HCT116 (cell line): ENCODE measurements at regions not wholly inside any gene's neighbourhood (a gene's known extent, or its start where the extent isn't known, plus 50 kb on each side); places are given as distances from the start of the nearest gene placed in this dataset.

ENCODE experiments used
- ATAC-seq: fragments of 200-7000 bp; cut with Tn5 transposase; 2 replicates; pipeline ENCODE4 v1.9.1; 2020; ENCODE audit warnings: mild to moderate bottlenecking, moderate library complexity
- BruUV-seq: library from RNA; stranded (reverse); fragments of 400-500 nt; replicated peaks from 2 replicates; lab custom pipeline; 2021; lab: Mats Ljungman, UMichigan
- CTCF ChIA-PET: fragments of 300-600 bp; sonication (Branson Sonifier 250); formaldehyde crosslinking; loops from one replicate; lab custom pipeline; 2021; ENCODE audit warnings: antibody characterized with exemption; lab: Charles Lee
- POLR2A ChIA-PET: fragments of 300-600, 350-600 bp; sonication (Branson Sonifier 250); formaldehyde crosslinking; loops from one replicate; lab custom pipeline; 2021; ENCODE audit warnings: antibody characterized with exemption; lab: Charles Lee
- RAD21 ChIA-PET, 2 experiments: fragments of 300-600 bp; sonication (Branson Sonifier 250); formaldehyde crosslinking; loops; one replicate each; lab custom pipeline; 2023; ENCODE audit warnings: low total read pairs in 2 of 2; ENCODE audit not compliant: uncharacterized antibody in 2 of 2, unreplicated experiment in 2 of 2, low non-redundant PET in 1 of 2; lab: Charles Lee
- DNase-seq: peaks from one replicate; pipeline ENCODE4 v3.0.0-alpha.2; 2010; ENCODE audit warnings: low read depth, low spot score
- H2AFZ ChIP-seq: fragments of 200-600 bp; shearing (Covaris generic), sonication (generic); 2 replicates; pipeline ENCODE4 v1.6.1; 2017; ENCODE audit warnings: low read depth, mixed run types, mixed read lengths, antibody characterized with exemption, low read length; ENCODE audit not compliant: poor library complexity, severe bottlenecking
- H3K27ac ChIP-seq: 2 replicates; pipeline ENCODE4 v1.5.1; 2012; ENCODE audit warnings: low read depth, low read length
- H3K27me3 ChIP-seq: fragments of 200-600 bp; sonication (generic); 2 replicates; pipeline ENCODE4 v1.6.1; 2016; ENCODE audit warnings: mixed run types, low read length, mixed read lengths; ENCODE audit not compliant: insufficient read depth
- H3K36me3 ChIP-seq, 2 experiments: fragments of 200-500 bp in 1 of 2; fragments of 200-600 bp in 1 of 2; sonication (Bioruptor generic) in 1 of 2; sonication (generic) in 1 of 2; 2 replicates each; pipeline versions ENCODE4 v1.5.1 to v1.6.1; 2014 to 2016; ENCODE audit warnings: low read length in 2 of 2, inconsistent platforms in 1 of 2, mixed read lengths in 1 of 2, mixed run types in 1 of 2; ENCODE audit not compliant: insufficient read depth in 2 of 2, control insufficient read depth in 1 of 2
- H3K4me1 ChIP-seq, 2 experiments: fragments of 200-600 bp in 1 of 2; sonication (generic) in 1 of 2; 2 replicates each; pipeline versions ENCODE4 v1.5.1 to v1.6.1; 2012 to 2017; ENCODE audit warnings: low read length in 2 of 2, inconsistent platforms in 1 of 2, mild to moderate bottlenecking in 1 of 2, mixed read lengths in 1 of 2, mixed run types in 1 of 2, moderate library complexity in 1 of 2; ENCODE audit not compliant: insufficient read depth in 2 of 2, control insufficient read depth in 1 of 2
- H3K4me2 ChIP-seq: fragments of 200-600 bp; sonication (generic); 2 replicates; pipeline ENCODE4 v1.6.1; 2017; ENCODE audit warnings: mixed run types, low read length, mixed read lengths
- H3K4me3 ChIP-seq, 2 experiments: fragments of 200-600 bp in 1 of 2; sonication (generic) in 1 of 2; replicated peaks in 1 of 2; 2 replicates each; pipeline ENCODE4 v1.5.1; 2011 to 2016; ENCODE audit warnings: low read length in 2 of 2, control low read depth in 1 of 2, low read depth in 1 of 2, mild to moderate bottlenecking in 1 of 2, mixed read lengths in 1 of 2, mixed run types in 1 of 2
- H3K79me2 ChIP-seq: fragments of 200-600 bp; sonication (generic); 2 replicates; pipeline ENCODE4 v1.6.1; 2017; ENCODE audit warnings: mild to moderate bottlenecking, mixed run types, low read length, moderate library complexity, mixed read lengths; ENCODE audit not compliant: insufficient read depth
- H3K9ac ChIP-seq: fragments of 200-600 bp; sonication (generic); 2 replicates; pipeline ENCODE4 v1.6.1; 2016; ENCODE audit warnings: low read length, mixed read lengths
- H3K9me2 ChIP-seq: fragments of 200-600 bp; sonication (generic), shearing (Covaris generic); 2 replicates; pipeline ENCODE4 v1.6.1; 2017; ENCODE audit warnings: mixed run types, mild to moderate bottlenecking, moderate library complexity; ENCODE audit not compliant: insufficient read depth
- H3K9me3 ChIP-seq, 2 experiments: fragments of 200-500 bp in 1 of 2; fragments of 200-600 bp in 1 of 2; sonication (Bioruptor generic) in 1 of 2; sonication (generic) in 1 of 2; 2 replicates each; pipeline ENCODE4 v1.6.1; 2014 to 2017; ENCODE audit warnings: low read length in 2 of 2, mixed read lengths in 2 of 2, inconsistent platforms in 1 of 2, low read depth in 1 of 2, mild to moderate bottlenecking in 1 of 2, mixed run types in 1 of 2, moderate library complexity in 1 of 2; ENCODE audit not compliant: control insufficient read depth in 1 of 2, insufficient read depth in 1 of 2
- H4K20me1 ChIP-seq: fragments of 200-600 bp; sonication (generic), shearing (Covaris generic); 2 replicates; pipeline ENCODE4 v1.6.1; 2017; ENCODE audit warnings: mixed run types, mild to moderate bottlenecking, moderate library complexity; ENCODE audit not compliant: insufficient read depth
- CBX3 ChIP-seq: IDR thresholded peaks from 2 replicates; pipeline ENCODE4 v1.6.1; 2012; ENCODE audit warnings: low read depth
- CEBPB ChIP-seq: IDR thresholded peaks from 2 replicates; pipeline ENCODE4 v1.6.1; 2012; ENCODE audit warnings: low read depth
- EGR1 ChIP-seq: IDR thresholded peaks from 2 replicates; pipeline ENCODE4 v1.6.1; 2012; ENCODE audit warnings: low read depth
- EZH2 ChIP-seq: fragments of 200-600 bp; sonication (generic); IDR thresholded peaks from 2 replicates; pipeline ENCODE4 v1.6.1; 2017; ENCODE audit warnings: antibody characterized with exemption, mixed run types
- EZH2phosphoT487 ChIP-seq: fragments of 200-600 bp; IDR thresholded peaks from 2 replicates; pipeline ENCODE4 v1.6.1; 2018; ENCODE audit warnings: antibody characterized with exemption, borderline replicate concordance
- FOSL1 ChIP-seq: IDR thresholded peaks from 2 replicates; pipeline ENCODE4 v1.6.1; 2012; ENCODE audit warnings: low read depth
- POLR2A ChIP-seq: IDR thresholded peaks from 2 replicates; pipeline ENCODE4 v1.7.0; 2011; ENCODE audit warnings: borderline replicate concordance; ENCODE audit not compliant: insufficient read depth, insufficient read length; ENCODE audit errors: extremely low read depth
- RAD21 ChIP-seq: IDR thresholded peaks from 2 replicates; pipeline ENCODE4 v1.6.1; 2012; ENCODE audit warnings: low read depth, mild to moderate bottlenecking
- SP1 ChIP-seq: IDR thresholded peaks from 2 replicates; pipeline ENCODE4 v1.6.1; 2012; ENCODE audit warnings: low read depth
- SRF ChIP-seq: IDR thresholded peaks from 2 replicates; pipeline ENCODE4 v1.6.1; 2012; ENCODE audit warnings: low read depth
- TCF7L2 ChIP-seq: IDR thresholded peaks from 2 replicates; pipeline ENCODE4 v1.7.0; 2011; ENCODE audit warnings: borderline replicate concordance, inconsistent platforms; ENCODE audit not compliant: insufficient read depth, insufficient read length; ENCODE audit errors: extremely low read depth
- YY1 ChIP-seq: IDR thresholded peaks from 2 replicates; pipeline ENCODE4 v1.6.1; 2011; ENCODE audit warnings: low read length, low read depth, moderate library complexity, mild to moderate bottlenecking; ENCODE audit not compliant: insufficient replicate concordance; ENCODE audit errors: extremely low read depth
- ZFX ChIP-seq: fragments of 450-650 bp; IDR thresholded peaks from 2 replicates; pipeline ENCODE4 v1.6.1; 2017
- intact Hi-C: fragments of 100-400 bp; cut with micrococcal nuclease; formaldehyde crosslinking; loops from 2 replicates; pipeline ENCODE4 v1.10.0; 2022
- TF ChIP-seq, protein P1 (sequence below), 3 experiments: fragments of 200-600 bp in 1 of 3; sonication (generic) in 1 of 3; IDR thresholded peaks in 2 of 3; conservative IDR thresholded peaks in 1 of 3; 2 replicates each; pipeline ENCODE4 v1.5.1; 2012 to 2017; ENCODE audit warnings: low read depth in 2 of 3, low read length in 2 of 3, antibody characterized with exemption in 1 of 3, borderline replicate concordance in 1 of 3, control low read depth in 1 of 3, mild to moderate bottlenecking in 1 of 3, mixed read lengths in 1 of 3, mixed run types in 1 of 3, moderate library complexity in 1 of 3; ENCODE audit not compliant: insufficient read depth in 1 of 3
- TF ChIP-seq, protein P2 (sequence below): IDR thresholded peaks from 2 replicates; pipeline ENCODE4 v1.6.1; 2011; ENCODE audit warnings: mild to moderate bottlenecking, low read length, moderate library complexity; ENCODE audit not compliant: insufficient replicate concordance; ENCODE audit errors: extremely low read depth

DNA sequence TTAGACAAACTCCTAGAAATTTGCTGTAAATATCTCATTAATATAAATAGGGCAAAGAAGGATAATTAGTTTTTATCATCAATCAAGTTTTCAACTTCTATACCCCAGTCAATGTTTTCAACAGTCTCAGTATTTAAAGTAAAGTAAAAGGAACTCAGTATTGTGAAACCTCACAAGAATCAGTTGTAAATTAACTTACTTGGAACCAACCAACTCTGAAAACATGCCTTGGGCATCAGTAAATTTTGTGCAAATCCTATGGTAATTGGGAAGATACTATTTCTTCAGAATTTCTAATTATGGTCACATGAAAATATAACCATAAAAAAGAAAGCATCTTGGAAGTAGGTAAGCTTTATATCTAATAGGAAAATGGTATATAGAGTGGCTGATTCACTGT lies 1139.0 kb downstream of the TUSC7 start:
- Histone ChIP-seq H3K27me3 (0 out of 2 replicates have a peak, but pooled peaks cover 4% of the 10 kb centered on the region), H3K79me2 (no peaks in the 10 kb centered on the region), H3K4me1 (no peaks in the 10 kb centered on the region), H3K9me3 (no peaks in the 10 kb centered on the region), H3K4me3 (no peak overlapping the region), H4K20me1 (no peaks in the 10 kb centered on the region), H3K27ac (no peak overlapping the region), H3K36me3 (no peaks in the 10 kb centered on the region), H2AFZ (no peak overlapping the region), H3K9me2 (no peaks in the 10 kb centered on the region), H3K9ac (no peak overlapping the region), H3K4me2 (no peak overlapping the region)
- ChIA-PET POLR2A (no interaction called here), RAD21 (no interaction called here), CTCF (no interaction called here)
- no peak for DNase-seq
- TF ChIP-seq POLR2A (no peak), EGR1 (no peak), CEBPB (no peak), CBX3 (no peak), TCF7L2 (no peak), EZH2 (no peak), FOSL1 (no peak), SRF (no peak), RAD21 (no peak), YY1 (no peak), SP1 (no peak), ZFX (no peak), EZH2phosphoT487 (no peak)
- TF ChIP-seq, protein P1, sequence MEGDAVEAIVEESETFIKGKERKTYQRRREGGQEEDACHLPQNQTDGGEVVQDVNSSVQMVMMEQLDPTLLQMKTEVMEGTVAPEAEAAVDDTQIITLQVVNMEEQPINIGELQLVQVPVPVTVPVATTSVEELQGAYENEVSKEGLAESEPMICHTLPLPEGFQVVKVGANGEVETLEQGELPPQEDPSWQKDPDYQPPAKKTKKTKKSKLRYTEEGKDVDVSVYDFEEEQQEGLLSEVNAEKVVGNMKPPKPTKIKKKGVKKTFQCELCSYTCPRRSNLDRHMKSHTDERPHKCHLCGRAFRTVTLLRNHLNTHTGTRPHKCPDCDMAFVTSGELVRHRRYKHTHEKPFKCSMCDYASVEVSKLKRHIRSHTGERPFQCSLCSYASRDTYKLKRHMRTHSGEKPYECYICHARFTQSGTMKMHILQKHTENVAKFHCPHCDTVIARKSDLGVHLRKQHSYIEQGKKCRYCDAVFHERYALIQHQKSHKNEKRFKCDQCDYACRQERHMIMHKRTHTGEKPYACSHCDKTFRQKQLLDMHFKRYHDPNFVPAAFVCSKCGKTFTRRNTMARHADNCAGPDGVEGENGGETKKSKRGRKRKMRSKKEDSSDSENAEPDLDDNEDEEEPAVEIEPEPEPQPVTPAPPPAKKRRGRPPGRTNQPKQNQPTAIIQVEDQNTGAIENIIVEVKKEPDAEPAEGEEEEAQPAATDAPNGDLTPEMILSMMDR (IDR thresholded peaks at IDR 0.05 in 2 of 3, conservative IDR thresholded peaks at IDR 0.05 in 1 of 3; ENCODE audit: borderline replicate concordance in 1 of 3, insufficient read depth in 1 of 3, low read depth in 2 of 3, low read length in 2 of 3), result no peak
- TF ChIP-seq, protein P2, sequence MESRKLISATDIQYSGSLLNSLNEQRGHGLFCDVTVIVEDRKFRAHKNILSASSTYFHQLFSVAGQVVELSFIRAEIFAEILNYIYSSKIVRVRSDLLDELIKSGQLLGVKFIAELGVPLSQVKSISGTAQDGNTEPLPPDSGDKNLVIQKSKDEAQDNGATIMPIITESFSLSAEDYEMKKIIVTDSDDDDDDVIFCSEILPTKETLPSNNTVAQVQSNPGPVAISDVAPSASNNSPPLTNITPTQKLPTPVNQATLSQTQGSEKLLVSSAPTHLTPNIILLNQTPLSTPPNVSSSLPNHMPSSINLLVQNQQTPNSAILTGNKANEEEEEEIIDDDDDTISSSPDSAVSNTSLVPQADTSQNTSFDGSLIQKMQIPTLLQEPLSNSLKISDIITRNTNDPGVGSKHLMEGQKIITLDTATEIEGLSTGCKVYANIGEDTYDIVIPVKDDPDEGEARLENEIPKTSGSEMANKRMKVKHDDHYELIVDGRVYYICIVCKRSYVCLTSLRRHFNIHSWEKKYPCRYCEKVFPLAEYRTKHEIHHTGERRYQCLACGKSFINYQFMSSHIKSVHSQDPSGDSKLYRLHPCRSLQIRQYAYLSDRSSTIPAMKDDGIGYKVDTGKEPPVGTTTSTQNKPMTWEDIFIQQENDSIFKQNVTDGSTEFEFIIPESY, result no peak
- BruUV-seq, result no TSS peak
- no peak for ATAC-seq
- intact Hi-C loops, result no loop called here
